Astrocyte (in vitro differentiated cells and primary cell): ENCODE measurements at regions not wholly inside any gene's neighbourhood (a gene's known extent, or its start where the extent isn't known, plus 50 kb on each side); places are given as distances from the start of the nearest gene placed in this dataset.

Experiments
- DNase-seq: peaks from one replicate; pipeline ENCODE4 v3.0.0-alpha.2; 2010; ENCODE audit warnings: low read depth
- FAIRE-seq: peaks from 2 replicates; lab custom pipeline; 2011; peaks lifted over from hg19 to GRCh38; lab: Jason Lieb, UNC
- H2AFZ ChIP-seq: 2 replicates; pipeline ENCODE4 v1.6.0; 2012; ENCODE audit warnings: low read depth, low read length, inconsistent platforms
- H3K27ac ChIP-seq: 2 replicates; pipeline ENCODE4 v1.5.1; 2011; ENCODE audit warnings: low read depth, low read length, inconsistent platforms
- H3K27me3 ChIP-seq: 2 replicates; pipeline ENCODE4 v1.6.0; 2011; ENCODE audit warnings: low read length, inconsistent platforms; ENCODE audit not compliant: insufficient read depth
- H3K36me3 ChIP-seq: 2 replicates; pipeline ENCODE4 v1.5.1; 2011; ENCODE audit warnings: low read length, inconsistent platforms; ENCODE audit not compliant: insufficient read depth
- H3K4me1 ChIP-seq: 2 replicates; pipeline ENCODE4 v1.5.1; 2011; ENCODE audit warnings: low read length, inconsistent platforms; ENCODE audit not compliant: insufficient read depth
- H3K4me2 ChIP-seq: 2 replicates; pipeline ENCODE4 v1.6.0; 2012; ENCODE audit warnings: low read length, inconsistent platforms
- H3K4me3 ChIP-seq: 2 replicates; pipeline ENCODE4 v1.5.1; 2011; ENCODE audit warnings: low read depth, mild to moderate bottlenecking, low read length, inconsistent platforms; ENCODE audit not compliant: insufficient read depth
- H3K79me2 ChIP-seq: 2 replicates; pipeline ENCODE4 v1.6.0; 2012; ENCODE audit warnings: mild to moderate bottlenecking, low read length, inconsistent platforms; ENCODE audit not compliant: insufficient read depth
- H3K9ac ChIP-seq: 2 replicates; pipeline ENCODE4 v1.6.0; 2012; ENCODE audit warnings: mild to moderate bottlenecking, low read length, inconsistent platforms
- H3K9me3 ChIP-seq: 2 replicates; pipeline ENCODE4 v1.5.1; 2012; ENCODE audit warnings: low read depth, mild to moderate bottlenecking, low read length, inconsistent platforms; ENCODE audit not compliant: insufficient read depth
- H4K20me1 ChIP-seq: 2 replicates; pipeline ENCODE4 v1.6.0; 2012; ENCODE audit warnings: low read length, inconsistent platforms; ENCODE audit not compliant: insufficient read depth
- H3K27ac Mint-ChIP-seq: one replicate; pipeline ENCODE4 v1.8.0; 2021; ENCODE audit warnings: mild to moderate bottlenecking, mixed read lengths; ENCODE audit not compliant: unreplicated experiment
- H3K27me3 Mint-ChIP-seq: one replicate; pipeline ENCODE4 v1.8.0; 2021; ENCODE audit warnings: low read depth, mixed read lengths; ENCODE audit not compliant: unreplicated experiment
- H3K36me3 Mint-ChIP-seq: one replicate; pipeline ENCODE4 v1.8.0; 2021; ENCODE audit warnings: low read depth, mixed read lengths; ENCODE audit not compliant: unreplicated experiment
- H3K4me1 Mint-ChIP-seq: one replicate; pipeline ENCODE4 v1.8.0; 2021; ENCODE audit warnings: low read depth, mixed read lengths; ENCODE audit not compliant: unreplicated experiment
- H3K4me3 Mint-ChIP-seq: one replicate; pipeline ENCODE4 v1.8.0; 2021; ENCODE audit warnings: mild to moderate bottlenecking, moderate library complexity, mixed read lengths; ENCODE audit not compliant: unreplicated experiment
- H3K9me3 Mint-ChIP-seq: one replicate; pipeline ENCODE4 v1.8.0; 2021; ENCODE audit warnings: mild to moderate bottlenecking, mixed read lengths; ENCODE audit not compliant: unreplicated experiment
- CTCF ChIP-seq: IDR thresholded peaks from 2 replicates; pipeline ENCODE4 v1.5.1; 2011; ENCODE audit warnings: low read depth, mild to moderate bottlenecking, inconsistent platforms, low read length, moderate library complexity; ENCODE audit not compliant: insufficient read depth
- EZH2 ChIP-seq: IDR thresholded peaks from 2 replicates; pipeline ENCODE4 v1.6.1; 2012; ENCODE audit warnings: mild to moderate bottlenecking, low read length, inconsistent platforms; ENCODE audit not compliant: insufficient read depth

- no peaks in the 10 kb centered on the region for H3K27me3 Mint-ChIP-seq
- no peaks in the 10 kb centered on the region for H4K20me1 ChIP-seq
- H3K36me3 ChIP-seq = no peaks in the 10 kb centered on the region
- FAIRE-seq (no peak), DNase-seq (no peak)
- H3K9me3 ChIP-seq = no peaks in the 10 kb centered on the region
- no peak overlapping the region for H2AFZ ChIP-seq
- TF ChIP-seq CTCF = no peak
- no peak for TF ChIP-seq EZH2
- no peak overlapping the region for H3K9ac ChIP-seq
- no peaks in the 10 kb centered on the region for H3K79me2 ChIP-seq
- H3K36me3 Mint-ChIP-seq = no peaks in the 10 kb centered on the region
- peaks cover 6% of the 10 kb centered on the region for H3K9me3 Mint-ChIP-seq
- peaks cover 2% of the 10 kb centered on the region for H3K4me1 ChIP-seq
- no peak overlapping the region for H3K4me3 ChIP-seq
- H3K27me3 ChIP-seq = no peaks in the 10 kb centered on the region
- no peak overlapping the region for H3K27ac ChIP-seq
- no peak overlapping the region for H3K27ac Mint-ChIP-seq
- no peak overlapping the region for H3K4me3 Mint-ChIP-seq
- H3K4me2 ChIP-seq = no peak overlapping the region
- H3K4me1 Mint-ChIP-seq = no peaks in the 10 kb centered on the region
These were observed 218.8 kb upstream of the TMEM229A start for GRCh38 chr7:124251636-124252035.

GRCh38 chr7:124250297-124251034 lies 217.6 kb upstream of the TMEM229A start:
- no peak overlapping the region for H3K27ac ChIP-seq
- no peaks in the 10 kb centered on the region for H3K27me3 ChIP-seq
- peaks cover 6% of the 10 kb centered on the region for H3K9me3 Mint-ChIP-seq
- H3K36me3 Mint-ChIP-seq = no peaks in the 10 kb centered on the region
- H3K9me3 ChIP-seq = no peaks in the 10 kb centered on the region
- no peaks in the 10 kb centered on the region for H3K36me3 ChIP-seq
- peaks cover 7% of the 10 kb centered on the region for H3K4me1 Mint-ChIP-seq
- TF ChIP-seq CTCF (no peak), EZH2 (no peak)
- H3K27ac Mint-ChIP-seq = no peak overlapping the region
- H2AFZ ChIP-seq = no peak overlapping the region
- peaks cover 10% of the 10 kb centered on the region for H3K4me1 ChIP-seq
- H3K27me3 Mint-ChIP-seq = no peaks in the 10 kb centered on the region
- H4K20me1 ChIP-seq = no peaks in the 10 kb centered on the region
- FAIRE-seq (peak; percentile 64), DNase-seq (no peak)
- no peak overlapping the region for H3K4me3 Mint-ChIP-seq
- H3K79me2 ChIP-seq = no peaks in the 10 kb centered on the region
- H3K4me3 ChIP-seq = no peak overlapping the region
- no peak overlapping the region for H3K4me2 ChIP-seq
- no peak overlapping the region for H3K9ac ChIP-seq

- TF ChIP-seq CTCF (no peak), EZH2 (no peak)
- Histone ChIP-seq H3K36me3 (no peaks in the 10 kb centered on the region), H3K27ac (no peak overlapping the region), H3K9ac (no peak overlapping the region), H4K20me1 (no peaks in the 10 kb centered on the region), H3K4me1 (peaks cover 10% of the 10 kb centered on the region), H3K79me2 (no peaks in the 10 kb centered on the region), H3K4me2 (no peak overlapping the region), H3K9me3 (no peaks in the 10 kb centered on the region), H3K4me3 (no peak overlapping the region), H3K27me3 (no peaks in the 10 kb centered on the region), H2AFZ (no peak overlapping the region)
- Mint-ChIP-seq H3K4me1 (peaks cover 7% of the 10 kb centered on the region), H3K27me3 (no peaks in the 10 kb centered on the region), H3K27ac (no peak overlapping the region), H3K4me3 (no peak overlapping the region), H3K9me3 (peaks cover 6% of the 10 kb centered on the region), H3K36me3 (no peaks in the 10 kb centered on the region)
- DNase-seq (no peak), FAIRE-seq (no peak)
These were observed 214.8 kb upstream of the TMEM229A start for GRCh38 chr7:124247691-124248090.
